ENCODE measurements at regions not wholly inside any gene's neighbourhood (a gene's known extent, or its start where the extent isn't known, plus 50 kb on each side); places are given as distances from the start of the nearest gene placed in this dataset.

GRCh38 chr10:27407271-27407670 is 96.8 kb upstream of the RAB18 start:
- Histone ChIP-seq H3K23me2 (ENCODE audit: insufficient read length, low read depth, low read length, poor library complexity, severe bottlenecking) (no peaks in the 10 kb centered on the region), H4K91ac (ENCODE audit: insufficient read length, low read depth, low read length) (no peak overlapping the region), H2BK5ac (ENCODE audit: insufficient read length, low read length) (no peak overlapping the region), H3K9ac (ENCODE audit: extremely low read depth, insufficient read length, low read length) (no peak overlapping the region), H2AK5ac (ENCODE audit: insufficient read length, low read length) (no peak overlapping the region), H3K79me1 (ENCODE audit: insufficient read depth, low read depth, low read length, poor library complexity, severe bottlenecking) (no peaks in the 10 kb centered on the region), H2BK15ac (ENCODE audit: low read depth, low read length) (no peak overlapping the region), H3K18ac (ENCODE audit: insufficient read length, low read depth, low read length) (no peak overlapping the region), H3K27me3 (ENCODE audit: insufficient read depth, low read length) (no peaks in the 10 kb centered on the region), H3K23ac (ENCODE audit: insufficient read length, low read depth, low read length) (no peak overlapping the region), H2BK120ac (ENCODE audit: low read depth, low read length, poor library complexity, severe bottlenecking) (no peak overlapping the region), H4K20me1 (ENCODE audit: control insufficient read depth, insufficient read depth, insufficient read length) (no peaks in the 10 kb centered on the region), H3K14ac (ENCODE audit: insufficient read depth, low read length) (no peak overlapping the region), H2BK12ac (ENCODE audit: insufficient read length, low read depth, low read length) (no peak overlapping the region), H3K9me3 (ENCODE audit: control insufficient read depth, low read depth, low read length) (no peaks in the 10 kb centered on the region), H2BK20ac (ENCODE audit: low read depth, low read length, poor library complexity, severe bottlenecking) (no peak overlapping the region), H3K79me2 (ENCODE audit: insufficient read depth, low read length) (no peaks in the 10 kb centered on the region), H4K5ac (ENCODE audit: insufficient read length, low read depth, low read length) (no peak overlapping the region), H3K4ac (ENCODE audit: low read depth, low read length) (no peak overlapping the region), H3K27ac (ENCODE audit: insufficient read length, low read depth, low read length) (no peak overlapping the region), H3K4me1 (ENCODE audit: insufficient read depth, low read length) (no peaks in the 10 kb centered on the region), H4K8ac (replicated peaks; ENCODE audit: insufficient read length, low read depth, low read length) (no peak overlapping the region), H2AFZ (ENCODE audit: low read length) (no peak overlapping the region), H3K56ac (ENCODE audit: insufficient read length, low read depth, low read length) (no peak overlapping the region), H3T11ph (ENCODE audit: low read length) (no peak overlapping the region), H3K4me2 (ENCODE audit: insufficient read depth, insufficient read length, low read length) (no peak overlapping the region)
- H3K4me3 Mint-ChIP-seq = no peak overlapping the region
- no peaks in the 10 kb centered on the region for H3K36me3 Mint-ChIP-seq (ENCODE audit: insufficient read depth in 1 of 3, low read depth in 3 of 3)
- H3K27ac Mint-ChIP-seq = no peak overlapping the region
- TF ChIP-seq CTCF (conservative IDR thresholded peaks at IDR 0.05) = no peak
- no CpG with 5 or more reads among the region's 6 CpGs for WGBS (ENCODE audit: extremely low coverage, insufficient read length, low lambda C conversion rate)
- H3K9me3 Mint-ChIP-seq = no peaks in the 10 kb centered on the region; a peak in 1 of 5 replicates
- H3K4me1 Mint-ChIP-seq = no peaks in the 10 kb centered on the region
- DNase-seq = no peak
- H3K27me3 Mint-ChIP-seq (ENCODE audit: low read depth) = no peaks in the 10 kb centered on the region
